ENCODE measurements at regions not wholly inside any gene's neighbourhood (a gene's known extent, or its start where the extent isn't known, plus 50 kb on each side); places are given as distances from the start of the nearest gene placed in this dataset.

DNA sequence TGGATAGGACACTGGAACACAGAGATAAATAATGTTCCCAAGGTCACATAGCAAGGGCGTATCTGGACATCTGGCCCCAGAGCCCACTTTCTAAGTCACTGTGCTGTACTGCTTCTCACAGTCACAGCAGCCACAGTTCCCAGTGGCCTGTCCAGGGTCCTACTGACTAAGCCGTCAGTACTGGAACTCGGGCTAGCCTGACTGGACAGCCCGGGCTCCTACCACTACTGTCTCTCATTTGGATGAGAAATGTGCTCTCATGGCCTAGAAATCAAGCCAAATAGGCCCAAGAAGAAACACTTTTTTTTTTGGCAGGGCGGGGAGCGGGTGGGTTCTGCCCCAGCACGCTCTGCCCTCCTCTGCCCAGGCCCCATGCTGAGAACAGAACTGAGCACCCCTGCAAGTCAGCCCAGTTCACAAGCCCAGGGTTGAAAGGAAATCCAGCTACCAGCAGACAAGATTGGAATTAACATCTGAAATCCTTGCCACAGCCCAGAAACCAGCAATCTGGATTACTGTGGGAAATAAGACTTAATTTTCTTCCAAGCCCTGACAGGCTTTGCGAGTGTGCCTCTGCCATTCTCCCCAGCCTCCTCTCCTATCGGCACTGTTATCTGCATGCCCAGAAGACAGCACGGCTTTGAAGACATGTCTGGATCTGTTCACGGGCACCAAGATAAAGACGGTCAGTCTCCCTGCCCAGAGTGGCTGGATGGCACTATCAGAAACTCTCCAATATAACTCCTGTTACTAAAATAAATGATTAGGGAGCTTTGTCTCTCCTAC is 182.9 kb upstream of the NCAM1 start:
- Mint-ChIP-seq H3K36me3 (ENCODE audit: low read depth) (no peaks in the 10 kb centered on the region), H3K9me3 (ENCODE audit: low read depth) (no peaks in the 10 kb centered on the region), H3K4me3 (ENCODE audit: unreplicated experiment) (no peak overlapping the region), H3K4me1 (ENCODE audit: low read depth) (no peaks in the 10 kb centered on the region), H3K27me3 (ENCODE audit: low read depth) (peaks cover 13% of the 10 kb centered on the region), H3K27ac (ENCODE audit: unreplicated experiment) (no peak overlapping the region)
- no peak for DNase-seq (ENCODE audit: low spot score)
- TF ChIP-seq, protein P1, sequence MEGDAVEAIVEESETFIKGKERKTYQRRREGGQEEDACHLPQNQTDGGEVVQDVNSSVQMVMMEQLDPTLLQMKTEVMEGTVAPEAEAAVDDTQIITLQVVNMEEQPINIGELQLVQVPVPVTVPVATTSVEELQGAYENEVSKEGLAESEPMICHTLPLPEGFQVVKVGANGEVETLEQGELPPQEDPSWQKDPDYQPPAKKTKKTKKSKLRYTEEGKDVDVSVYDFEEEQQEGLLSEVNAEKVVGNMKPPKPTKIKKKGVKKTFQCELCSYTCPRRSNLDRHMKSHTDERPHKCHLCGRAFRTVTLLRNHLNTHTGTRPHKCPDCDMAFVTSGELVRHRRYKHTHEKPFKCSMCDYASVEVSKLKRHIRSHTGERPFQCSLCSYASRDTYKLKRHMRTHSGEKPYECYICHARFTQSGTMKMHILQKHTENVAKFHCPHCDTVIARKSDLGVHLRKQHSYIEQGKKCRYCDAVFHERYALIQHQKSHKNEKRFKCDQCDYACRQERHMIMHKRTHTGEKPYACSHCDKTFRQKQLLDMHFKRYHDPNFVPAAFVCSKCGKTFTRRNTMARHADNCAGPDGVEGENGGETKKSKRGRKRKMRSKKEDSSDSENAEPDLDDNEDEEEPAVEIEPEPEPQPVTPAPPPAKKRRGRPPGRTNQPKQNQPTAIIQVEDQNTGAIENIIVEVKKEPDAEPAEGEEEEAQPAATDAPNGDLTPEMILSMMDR (IDR thresholded peaks at IDR 0.05) = no peak

DNA sequence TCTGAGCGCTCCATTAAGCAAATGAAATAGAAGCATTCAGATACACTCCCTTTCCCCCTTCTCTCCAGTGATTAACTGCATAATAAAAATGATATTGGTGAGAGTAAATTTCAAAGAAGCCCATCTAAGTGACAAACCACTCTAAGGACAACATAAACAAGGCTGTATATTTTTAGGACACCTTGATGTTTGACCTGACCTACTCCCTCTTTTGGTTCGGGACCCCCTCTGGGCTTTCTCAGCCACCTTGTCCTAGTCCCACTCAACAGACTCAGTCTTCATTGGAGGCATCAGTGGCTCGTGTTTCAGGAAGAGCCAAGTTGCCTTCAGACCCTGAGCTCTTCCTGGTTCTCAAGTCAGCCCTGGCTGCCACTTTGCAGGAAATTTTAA is 182.3 kb upstream of the NCAM1 start:
- no peak overlapping the region for H3K4me3 Mint-ChIP-seq (ENCODE audit: unreplicated experiment)
- peaks cover 9% of the 10 kb centered on the region for H3K27me3 Mint-ChIP-seq (ENCODE audit: low read depth)
- H3K4me1 Mint-ChIP-seq (ENCODE audit: low read depth) = no peaks in the 10 kb centered on the region
- H3K27ac Mint-ChIP-seq (ENCODE audit: unreplicated experiment) = no peak overlapping the region
- TF ChIP-seq, protein P1 (IDR thresholded peaks at IDR 0.05) = no peak
- H3K36me3 Mint-ChIP-seq (ENCODE audit: low read depth) = no peaks in the 10 kb centered on the region
- DNase-seq (ENCODE audit: low spot score) = no peak
- H3K9me3 Mint-ChIP-seq (ENCODE audit: low read depth) = no peaks in the 10 kb centered on the region

DNA sequence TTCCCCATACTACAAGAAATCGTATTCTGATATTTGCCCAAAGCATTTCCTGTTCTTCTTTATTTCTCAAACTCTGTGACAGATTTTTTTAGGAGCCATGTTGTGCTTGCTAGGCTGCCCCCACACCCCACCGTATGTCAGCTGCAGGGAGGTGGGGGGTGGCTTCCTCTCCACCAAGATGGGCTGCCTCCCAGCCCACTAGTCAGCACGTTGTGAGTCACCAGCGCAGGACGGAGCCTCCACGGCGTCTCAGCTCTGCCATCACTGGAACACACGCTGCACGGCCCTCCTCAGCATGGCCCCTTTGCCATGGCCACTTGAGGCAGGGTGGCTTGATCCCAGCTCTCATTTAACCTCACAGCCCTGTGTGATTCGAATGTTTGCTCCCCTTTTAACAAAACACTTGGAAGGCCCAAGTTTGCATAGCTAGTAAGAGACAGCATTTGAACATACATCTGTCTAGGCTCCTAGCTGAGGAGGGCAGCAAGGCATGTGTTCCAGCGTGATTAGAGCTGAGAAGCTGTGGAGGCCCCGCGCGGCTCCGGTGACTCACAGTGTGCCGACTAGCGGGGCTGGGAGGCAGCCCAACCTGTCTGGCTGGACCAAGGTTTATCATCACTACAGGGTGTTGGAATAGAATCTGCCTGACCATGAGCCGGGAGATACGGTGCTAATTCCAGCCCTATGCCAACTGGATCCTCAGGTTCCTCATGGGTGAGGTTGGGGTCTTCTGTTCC is 180.7 kb upstream of the NCAM1 start:
- no peak overlapping the region for H3K4me3 Mint-ChIP-seq (ENCODE audit: unreplicated experiment)
- TF ChIP-seq, protein P1 (IDR thresholded peaks at IDR 0.05) = no peak
- no peak overlapping the region for H3K27ac Mint-ChIP-seq (ENCODE audit: unreplicated experiment)
- H3K27me3 Mint-ChIP-seq (ENCODE audit: low read depth) = peaks cover 4% of the 10 kb centered on the region
- H3K36me3 Mint-ChIP-seq (ENCODE audit: low read depth) = no peaks in the 10 kb centered on the region
- H3K4me1 Mint-ChIP-seq (ENCODE audit: low read depth) = no peaks in the 10 kb centered on the region
- no peak for DNase-seq (ENCODE audit: low spot score)
- no peaks in the 10 kb centered on the region for H3K9me3 Mint-ChIP-seq (ENCODE audit: low read depth)

DNA sequence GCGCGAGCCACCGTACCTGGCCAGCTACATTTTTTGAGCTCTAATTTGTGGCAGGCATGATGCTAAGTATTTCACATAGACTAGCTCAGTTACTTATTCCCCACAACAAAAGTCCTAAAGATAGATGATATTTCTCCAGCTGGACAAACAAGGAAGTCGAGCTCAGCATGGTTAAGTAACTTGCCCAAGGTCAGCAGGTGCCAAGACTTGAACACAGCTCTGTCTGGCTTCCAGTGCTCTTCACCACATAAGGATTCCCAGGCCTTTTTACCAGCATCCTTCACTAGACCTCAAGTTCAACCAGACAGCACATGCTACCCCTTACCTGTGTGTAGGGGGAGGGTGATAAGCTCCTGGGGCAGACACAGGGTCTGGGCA is 177.3 kb upstream of the NCAM1 start:
- Mint-ChIP-seq H3K9me3 (ENCODE audit: low read depth) (no peaks in the 10 kb centered on the region), H3K27ac (ENCODE audit: unreplicated experiment) (no peak overlapping the region), H3K36me3 (ENCODE audit: low read depth) (no peaks in the 10 kb centered on the region), H3K4me3 (ENCODE audit: unreplicated experiment) (no peak overlapping the region), H3K27me3 (ENCODE audit: low read depth) (peaks cover 4% of the 10 kb centered on the region), H3K4me1 (ENCODE audit: low read depth) (no peaks in the 10 kb centered on the region)
- DNase-seq (ENCODE audit: low spot score) = no peak
- TF ChIP-seq, protein P1 (IDR thresholded peaks at IDR 0.05) = no peak

DNA sequence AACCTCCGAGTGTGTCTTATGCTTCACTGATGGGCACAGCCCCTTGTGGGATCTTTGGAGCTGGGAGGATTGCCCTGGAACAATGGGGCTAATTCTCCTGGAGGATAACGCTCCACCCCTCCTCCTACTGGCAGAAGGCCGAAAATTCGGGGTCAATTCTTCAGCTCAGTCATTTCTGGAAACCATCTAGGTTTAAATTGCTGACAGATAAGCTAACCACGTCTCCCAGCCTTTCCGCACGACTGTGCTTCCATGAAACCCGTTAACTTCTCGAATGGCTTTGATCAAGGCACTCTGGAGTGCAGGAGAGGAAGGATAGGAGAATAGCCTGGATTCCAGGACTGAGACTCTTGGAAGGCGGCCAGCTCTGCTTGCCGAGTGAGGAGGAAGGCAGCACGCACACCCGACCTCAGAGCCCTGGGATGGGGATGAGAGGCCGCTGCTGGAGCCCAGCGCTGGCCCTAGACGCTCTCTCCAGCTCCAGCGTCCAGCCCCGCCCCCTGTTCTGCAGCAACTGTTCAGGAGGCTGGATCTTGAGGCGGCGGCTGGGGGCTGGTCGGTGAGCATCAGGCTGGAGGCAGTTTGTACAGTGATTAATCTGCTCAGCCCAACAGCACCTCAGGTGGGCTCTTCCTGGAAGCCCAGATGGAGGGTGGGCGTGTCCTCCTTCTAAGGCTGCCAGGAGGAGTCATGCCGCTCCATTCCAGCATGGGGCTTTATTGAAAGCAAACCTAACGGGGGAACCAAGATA is 176.7 kb upstream of the NCAM1 start:
- Mint-ChIP-seq H3K4me3 (ENCODE audit: unreplicated experiment) (no peak overlapping the region), H3K27ac (ENCODE audit: unreplicated experiment) (no peak overlapping the region), H3K4me1 (ENCODE audit: low read depth) (no peaks in the 10 kb centered on the region), H3K27me3 (ENCODE audit: low read depth) (peaks cover 2% of the 10 kb centered on the region), H3K36me3 (ENCODE audit: low read depth) (no peaks in the 10 kb centered on the region), H3K9me3 (ENCODE audit: low read depth) (no peaks in the 10 kb centered on the region)
- no peak for DNase-seq (ENCODE audit: low spot score)
- TF ChIP-seq, protein P1 (IDR thresholded peaks at IDR 0.05) = no peak

All from chondrocyte (in vitro differentiated cells).